ENCODE measurements at regions not wholly inside any gene's neighbourhood (a gene's known extent, or its start where the extent isn't known, plus 50 kb on each side); places are given as distances from the start of the nearest gene placed in this dataset.

DNA sequence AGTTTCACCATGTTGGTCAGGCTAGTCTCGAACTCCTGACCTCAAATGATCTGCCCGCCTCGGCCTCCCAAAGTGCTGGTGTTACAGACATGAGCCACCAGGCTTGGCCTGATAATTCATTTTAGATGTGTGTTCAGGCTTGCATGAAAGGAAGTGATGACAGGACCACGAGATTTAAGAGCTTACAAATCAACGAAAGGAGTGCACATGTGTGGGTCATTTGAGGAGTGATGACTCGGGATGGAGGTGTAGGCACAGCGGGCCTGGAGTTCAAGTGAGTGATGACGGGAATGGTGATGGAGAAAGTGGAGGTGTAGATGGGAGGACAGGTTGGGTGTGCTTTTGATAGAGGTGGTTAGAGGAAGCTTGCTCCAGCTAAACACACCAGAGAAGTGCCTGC is 742.4 kb downstream of the GALR1 start:
- FAIRE-seq (no peak), ATAC-seq (no peak), DNase-seq (ENCODE audit: low spot score) (no peak)
- intact Hi-C loops (cut with micrococcal nuclease; ENCODE audit: unreplicated experiment) = no loop called here
- Histone ChIP-seq H3K4me1 (ENCODE audit: insufficient read depth, low read length) (no peaks in the 10 kb centered on the region), H4K20me1 (ENCODE audit: insufficient read depth, low read length) (no peaks in the 10 kb centered on the region), H3K9me3 (ENCODE audit: low read length) (no peaks in the 10 kb centered on the region), H3K27me3 (ENCODE audit: control insufficient read depth in 1 of 2, insufficient read depth in 2 of 2, low read length in 2 of 2) (peaks cover 0 to 13% of the 10 kb centered on the region in 2 experiments; a peak in 2 of 5 replicates), H3K9ac (ENCODE audit: insufficient read depth, low read depth, low read length) (no peak overlapping the region), H3K4me2 (ENCODE audit: low read depth, low read length) (no peak overlapping the region), H3K36me3 (replicated peaks in 1 of 2; ENCODE audit: control insufficient read depth in 1 of 2, insufficient read depth in 2 of 2, low read length in 2 of 2) (no peaks in the 10 kb centered on the region), H2AFZ (ENCODE audit: low read length) (no peak overlapping the region), H3K27ac (ENCODE audit: extremely low read length, insufficient read depth, low read length) (no peak overlapping the region), H3K4me3 (replicated peaks in 1 of 3; ENCODE audit: insufficient read depth in 1 of 3, low read depth in 2 of 3, low read length in 3 of 3) (no peak overlapping the region), H3K79me2 (ENCODE audit: insufficient read depth, low read length) (no peaks in the 10 kb centered on the region)
- in situ Hi-C loops (cut with HindIII; ENCODE audit: extremely low pct_ligation_motif_present, low pct_unique_long_range_greater_than_20kb) = no loop called here
- CTCF ChIA-PET (ENCODE audit: low intra/inter-chr PET ratio, low total read pairs) = no interaction called here
- 2% methylated on average over 8 of the region's 8 CpGs for WGBS (ENCODE audit: low lambda C conversion rate)
- BruUV-seq (replicated peaks) = no TSS peak
- POLR2A ChIA-PET = no interaction called here
- TF ChIP-seq SIX4 (CRISPR knock-in tag; IDR thresholded peaks at IDR 0.05) (no peak), CREB1 (IDR thresholded peaks at IDR 0.05) (peak; percentile 32; the same call in 1 of the 2 replicates), CREB1 (CRISPR knock-in tag; IDR thresholded peaks at IDR 0.05) (no peak), SRSF1 (optimal IDR thresholded peaks at IDR 0.05; ENCODE audit: low read depth, low read length) (no peak)
- TF ChIP-seq, protein P1, sequence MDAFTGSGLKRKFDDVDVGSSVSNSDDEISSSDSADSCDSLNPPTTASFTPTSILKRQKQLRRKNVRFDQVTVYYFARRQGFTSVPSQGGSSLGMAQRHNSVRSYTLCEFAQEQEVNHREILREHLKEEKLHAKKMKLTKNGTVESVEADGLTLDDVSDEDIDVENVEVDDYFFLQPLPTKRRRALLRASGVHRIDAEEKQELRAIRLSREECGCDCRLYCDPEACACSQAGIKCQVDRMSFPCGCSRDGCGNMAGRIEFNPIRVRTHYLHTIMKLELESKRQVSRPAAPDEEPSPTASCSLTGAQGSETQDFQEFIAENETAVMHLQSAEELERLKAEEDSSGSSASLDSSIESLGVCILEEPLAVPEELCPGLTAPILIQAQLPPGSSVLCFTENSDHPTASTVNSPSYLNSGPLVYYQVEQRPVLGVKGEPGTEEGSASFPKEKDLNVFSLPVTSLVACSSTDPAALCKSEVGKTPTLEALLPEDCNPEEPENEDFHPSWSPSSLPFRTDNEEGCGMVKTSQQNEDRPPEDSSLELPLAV (CRISPR knock-in tag; conservative IDR thresholded peaks at IDR 0.05; ENCODE audit: low read depth) = no peak

GRCh38 chr18:77993188-77993981 is 743.7 kb downstream of the GALR1 start:
- WGBS (ENCODE audit: low lambda C conversion rate) = 49% methylated on average over 16 of the region's 25 CpGs
- TF ChIP-seq MIER3 (CRISPR knock-in tag; IDR thresholded peaks at IDR 0.05; ENCODE audit: borderline replicate concordance) = no peak
- TF ChIP-seq WIZ (CRISPR knock-in tag; IDR thresholded peaks at IDR 0.05) = no peak
- TF ChIP-seq ISX (CRISPR knock-in tag; conservative IDR thresholded peaks at IDR 0.05) = no peak
- TF ChIP-seq ZNF572 (CRISPR knock-in tag; IDR thresholded peaks at IDR 0.05) = no peak
- TF ChIP-seq, protein P2, sequence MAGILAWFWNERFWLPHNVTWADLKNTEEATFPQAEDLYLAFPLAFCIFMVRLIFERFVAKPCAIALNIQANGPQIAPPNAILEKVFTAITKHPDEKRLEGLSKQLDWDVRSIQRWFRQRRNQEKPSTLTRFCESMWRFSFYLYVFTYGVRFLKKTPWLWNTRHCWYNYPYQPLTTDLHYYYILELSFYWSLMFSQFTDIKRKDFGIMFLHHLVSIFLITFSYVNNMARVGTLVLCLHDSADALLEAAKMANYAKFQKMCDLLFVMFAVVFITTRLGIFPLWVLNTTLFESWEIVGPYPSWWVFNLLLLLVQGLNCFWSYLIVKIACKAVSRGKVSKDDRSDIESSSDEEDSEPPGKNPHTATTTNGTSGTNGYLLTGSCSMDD (CRISPR knock-in tag; IDR thresholded peaks at IDR 0.05) = no peak
- no peak for ATAC-seq
- Histone ChIP-seq H3K27me3 (ENCODE audit: control insufficient read depth in 1 of 2, insufficient read depth in 2 of 2, low read length in 2 of 2) (peaks cover 0 to 10% of the 10 kb centered on the region in 2 experiments; a peak in 2 of 5 replicates), H3K9me3 (ENCODE audit: low read length) (no peaks in the 10 kb centered on the region), H3K27ac (ENCODE audit: extremely low read length, insufficient read depth, low read length) (no peak overlapping the region), H3K36me3 (replicated peaks in 1 of 2; ENCODE audit: control insufficient read depth in 1 of 2, insufficient read depth in 2 of 2, low read length in 2 of 2) (no peaks in the 10 kb centered on the region), H3K79me2 (ENCODE audit: insufficient read depth, low read length) (no peaks in the 10 kb centered on the region), H4K20me1 (ENCODE audit: insufficient read depth, low read length) (no peaks in the 10 kb centered on the region), H3K9ac (ENCODE audit: insufficient read depth, low read depth, low read length) (no peak overlapping the region), H2AFZ (ENCODE audit: low read length) (no peak overlapping the region), H3K4me2 (ENCODE audit: low read depth, low read length) (no peak overlapping the region), H3K4me1 (ENCODE audit: insufficient read depth, low read length) (no peaks in the 10 kb centered on the region), H3K4me3 (replicated peaks in 1 of 3; ENCODE audit: insufficient read depth in 1 of 3, low read depth in 2 of 3, low read length in 3 of 3) (no peak overlapping the region)
- in situ Hi-C loops (cut with HindIII; ENCODE audit: extremely low pct_ligation_motif_present, low pct_unique_long_range_greater_than_20kb) (no loop called here), intact Hi-C loops (cut with micrococcal nuclease; ENCODE audit: unreplicated experiment) (no loop called here)
- BruUV-seq (replicated peaks) = no TSS peak
- ChIA-PET POLR2A (no interaction called here), CTCF (ENCODE audit: low intra/inter-chr PET ratio, low total read pairs) (no interaction called here)
- DNase-seq (ENCODE audit: low spot score) = no peak
- no peak for FAIRE-seq

Measured in HepG2 (cell line).